ENCODE measurements at regions not wholly inside any gene's neighbourhood (a gene's known extent, or its start where the extent isn't known, plus 50 kb on each side); places are given as distances from the start of the nearest gene placed in this dataset.

GRCh38 chr18:44171301-44171700 lies 509.4 kb upstream of the SETBP1 start:
- no peak overlapping the region for H3K4me3 ChIP-seq (ENCODE audit: low read depth, low read length)
- no peak overlapping the region for H3K27ac ChIP-seq (ENCODE audit: extremely low read depth, low read depth, low read length)
- ChIA-PET CTCF (interaction anchor here (1.2 kb wide), 1 partner anchor 18 kb away, joined by 3 read pairs; no protein-coding TSS in a partner anchor), POLR2A (no interaction called here)
- TF ChIP-seq ZNF302 (tag by site-specific recombination; IDR thresholded peaks at IDR 0.05; ENCODE audit: low read depth): no peak
- TF ChIP-seq ZNF140 (tag by site-specific recombination; IDR thresholded peaks at IDR 0.05): no peak
- TF ChIP-seq ZFP3 (tag by site-specific recombination; IDR thresholded peaks at IDR 0.05; ENCODE audit: low read depth): no peak
- TF ChIP-seq, protein P1, sequence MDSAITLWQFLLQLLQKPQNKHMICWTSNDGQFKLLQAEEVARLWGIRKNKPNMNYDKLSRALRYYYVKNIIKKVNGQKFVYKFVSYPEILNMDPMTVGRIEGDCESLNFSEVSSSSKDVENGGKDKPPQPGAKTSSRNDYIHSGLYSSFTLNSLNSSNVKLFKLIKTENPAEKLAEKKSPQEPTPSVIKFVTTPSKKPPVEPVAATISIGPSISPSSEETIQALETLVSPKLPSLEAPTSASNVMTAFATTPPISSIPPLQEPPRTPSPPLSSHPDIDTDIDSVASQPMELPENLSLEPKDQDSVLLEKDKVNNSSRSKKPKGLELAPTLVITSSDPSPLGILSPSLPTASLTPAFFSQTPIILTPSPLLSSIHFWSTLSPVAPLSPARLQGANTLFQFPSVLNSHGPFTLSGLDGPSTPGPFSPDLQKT (IDR thresholded peaks at IDR 0.05; ENCODE audit: borderline replicate concordance, low read depth, low read length): no peak
- no peak for TF ChIP-seq TRIM28 (IDR thresholded peaks at IDR 0.05; ENCODE audit: borderline replicate concordance, low read length)
- no peak for TF ChIP-seq ZBTB20 (tag by site-specific recombination; IDR thresholded peaks at IDR 0.05)
- no peak for TF ChIP-seq ZNF837 (tag by site-specific recombination; IDR thresholded peaks at IDR 0.05)
- no peak for TF ChIP-seq MZF1 (tag by site-specific recombination; IDR thresholded peaks at IDR 0.05; ENCODE audit: borderline replicate concordance)
- TF ChIP-seq ZSCAN23 (tag by site-specific recombination; IDR thresholded peaks at IDR 0.05): no peak
- no peak for TF ChIP-seq PBX3 (CRISPR knock-in tag; IDR thresholded peaks at IDR 0.05)
- no peak for TF ChIP-seq ZNF560 (tag by site-specific recombination; IDR thresholded peaks at IDR 0.05; ENCODE audit: borderline replicate concordance)
- TF ChIP-seq ZNF555 (tag by site-specific recombination; conservative IDR thresholded peaks at IDR 0.05): no peak
- no peak for TF ChIP-seq KLF7 (tag by site-specific recombination; IDR thresholded peaks at IDR 0.05; ENCODE audit: borderline replicate concordance)
- no peak for TF ChIP-seq ZNF548 (tag by site-specific recombination; IDR thresholded peaks at IDR 0.05)
- TF ChIP-seq ZNF426 (tag by site-specific recombination; IDR thresholded peaks at IDR 0.05): no peak
- TF ChIP-seq ZNF585B (tag by site-specific recombination; IDR thresholded peaks at IDR 0.05): no peak
- no peak for TF ChIP-seq RBAK (tag by site-specific recombination; IDR thresholded peaks at IDR 0.05)
- no peak for TF ChIP-seq ZNF354C (tag by site-specific recombination; IDR thresholded peaks at IDR 0.05; ENCODE audit: borderline replicate concordance, low read depth)
- H3K9me3 ChIP-seq (ENCODE audit: control insufficient read depth, insufficient read depth, low read depth, low read length): no peaks in the 10 kb centered on the region
- no peaks in the 10 kb centered on the region for H3K4me1 ChIP-seq (ENCODE audit: control insufficient read depth, insufficient read depth, low read length)
- H3K36me3 ChIP-seq (ENCODE audit: control insufficient read depth in 2 of 2, insufficient read depth in 1 of 2, low read length in 2 of 2): no peaks in the 10 kb centered on the region

GRCh38 chr18:44175891-44176290 lies 504.8 kb upstream of the SETBP1 start:
- Histone ChIP-seq H3K36me3 (ENCODE audit: control insufficient read depth in 2 of 2, insufficient read depth in 1 of 2, low read length in 2 of 2) (no peaks in the 10 kb centered on the region), H3K4me1 (ENCODE audit: control insufficient read depth, insufficient read depth, low read length) (no peaks in the 10 kb centered on the region), H3K27ac (ENCODE audit: extremely low read depth, low read depth, low read length) (no peak overlapping the region), H3K9me3 (ENCODE audit: control insufficient read depth, insufficient read depth, low read depth, low read length) (no peaks in the 10 kb centered on the region), H3K4me3 (ENCODE audit: low read depth, low read length) (no peak overlapping the region)
- ChIA-PET CTCF (interaction anchor here (0.6 kb wide), 1 partner anchor 157 kb away, joined by 4 read pairs; no protein-coding TSS in a partner anchor), POLR2A (no interaction called here)
- no peak for TF ChIP-seq TRIM28 (IDR thresholded peaks at IDR 0.05; ENCODE audit: borderline replicate concordance, low read length)
- TF ChIP-seq, protein P2, sequence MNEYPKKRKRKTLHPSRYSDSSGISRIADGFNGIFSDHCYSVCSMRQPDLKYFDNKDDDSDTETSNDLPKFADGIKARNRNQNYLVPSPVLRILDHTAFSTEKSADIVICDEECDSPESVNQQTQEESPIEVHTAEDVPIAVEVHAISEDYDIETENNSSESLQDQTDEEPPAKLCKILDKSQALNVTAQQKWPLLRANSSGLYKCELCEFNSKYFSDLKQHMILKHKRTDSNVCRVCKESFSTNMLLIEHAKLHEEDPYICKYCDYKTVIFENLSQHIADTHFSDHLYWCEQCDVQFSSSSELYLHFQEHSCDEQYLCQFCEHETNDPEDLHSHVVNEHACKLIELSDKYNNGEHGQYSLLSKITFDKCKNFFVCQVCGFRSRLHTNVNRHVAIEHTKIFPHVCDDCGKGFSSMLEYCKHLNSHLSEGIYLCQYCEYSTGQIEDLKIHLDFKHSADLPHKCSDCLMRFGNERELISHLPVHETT (tag by site-specific recombination; IDR thresholded peaks at IDR 0.05): no peak
- TF ChIP-seq, protein P3, sequence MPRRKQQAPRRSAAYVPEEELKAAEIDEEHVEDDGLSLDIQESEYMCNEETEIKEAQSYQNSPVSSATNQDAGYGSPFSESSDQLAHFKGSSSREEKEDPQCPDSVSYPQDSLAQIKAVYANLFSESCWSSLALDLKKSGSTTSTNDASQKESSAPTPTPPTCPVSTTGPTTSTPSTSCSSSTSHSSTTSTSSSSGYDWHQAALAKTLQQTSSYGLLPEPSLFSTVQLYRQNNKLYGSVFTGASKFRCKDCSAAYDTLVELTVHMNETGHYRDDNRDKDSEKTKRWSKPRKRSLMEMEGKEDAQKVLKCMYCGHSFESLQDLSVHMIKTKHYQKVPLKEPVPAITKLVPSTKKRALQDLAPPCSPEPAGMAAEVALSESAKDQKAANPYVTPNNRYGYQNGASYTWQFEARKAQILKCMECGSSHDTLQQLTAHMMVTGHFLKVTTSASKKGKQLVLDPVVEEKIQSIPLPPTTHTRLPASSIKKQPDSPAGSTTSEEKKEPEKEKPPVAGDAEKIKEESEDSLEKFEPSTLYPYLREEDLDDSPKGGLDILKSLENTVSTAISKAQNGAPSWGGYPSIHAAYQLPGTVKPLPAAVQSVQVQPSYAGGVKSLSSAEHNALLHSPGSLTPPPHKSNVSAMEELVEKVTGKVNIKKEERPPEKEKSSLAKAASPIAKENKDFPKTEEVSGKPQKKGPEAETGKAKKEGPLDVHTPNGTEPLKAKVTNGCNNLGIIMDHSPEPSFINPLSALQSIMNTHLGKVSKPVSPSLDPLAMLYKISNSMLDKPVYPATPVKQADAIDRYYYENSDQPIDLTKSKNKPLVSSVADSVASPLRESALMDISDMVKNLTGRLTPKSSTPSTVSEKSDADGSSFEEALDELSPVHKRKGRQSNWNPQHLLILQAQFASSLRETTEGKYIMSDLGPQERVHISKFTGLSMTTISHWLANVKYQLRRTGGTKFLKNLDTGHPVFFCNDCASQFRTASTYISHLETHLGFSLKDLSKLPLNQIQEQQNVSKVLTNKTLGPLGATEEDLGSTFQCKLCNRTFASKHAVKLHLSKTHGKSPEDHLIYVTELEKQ (tag by site-specific recombination; IDR thresholded peaks at IDR 0.05; ENCODE audit: borderline replicate concordance): no peak
- no peak for TF ChIP-seq ZNF184 (tag by site-specific recombination; IDR thresholded peaks at IDR 0.05)
- no peak for TF ChIP-seq KLF1 (tag by site-specific recombination; IDR thresholded peaks at IDR 0.05)
- no peak for TF ChIP-seq ZBTB21 (tag by site-specific recombination; IDR thresholded peaks at IDR 0.05)
- TF ChIP-seq ZNF514 (tag by site-specific recombination; IDR thresholded peaks at IDR 0.05): no peak
- no peak for TF ChIP-seq ZNF473 (tag by site-specific recombination; IDR thresholded peaks at IDR 0.05)

All from HEK293 (cell line).